ENCODE measurements at regions not wholly inside any gene's neighbourhood (a gene's known extent, or its start where the extent isn't known, plus 50 kb on each side); places are given as distances from the start of the nearest gene placed in this dataset.
"Not testable (repeated sequence)": the region's sequence is repeated elsewhere in the genome, so short reads cannot be mapped to it uniquely, and the experiment has no call there.

GRCh38 chr3:181925841-181926240 lies 214.1 kb downstream of the SOX2 start:
- not testable (repeated sequence) for H3K4me3 Mint-ChIP-seq, H3K36me3 Mint-ChIP-seq

GRCh38 chr3:181929501-181929900 lies 217.8 kb downstream of the SOX2 start:
- H3K4me3 Mint-ChIP-seq: no peak overlapping the region
- H3K9me3 Mint-ChIP-seq: no peaks in the 10 kb centered on the region
- no peak overlapping the region for H3K27ac Mint-ChIP-seq
- peaks cover 23% of the 10 kb centered on the region for H3K4me1 Mint-ChIP-seq
- H3K27me3 Mint-ChIP-seq: no peaks in the 10 kb centered on the region
- no peak for ATAC-seq
- H3K36me3 Mint-ChIP-seq: no peaks in the 10 kb centered on the region

More at GRCh38 chr3:181925841-181926240, 214.1 kb downstream of the SOX2 start:
- not testable (repeated sequence) for H3K9me3 Mint-ChIP-seq, H3K27me3 Mint-ChIP-seq, H3K27ac Mint-ChIP-seq, ATAC-seq
- H3K4me1 Mint-ChIP-seq: peaks cover 24% of the 10 kb centered on the region

- no peak overlapping the region for H3K27ac Mint-ChIP-seq
- H3K4me3 Mint-ChIP-seq: no peak overlapping the region
- H3K27me3 Mint-ChIP-seq: no peaks in the 10 kb centered on the region
- ATAC-seq: peak; percentile 70
- H3K4me1 Mint-ChIP-seq: peaks cover 24% of the 10 kb centered on the region
- H3K9me3 Mint-ChIP-seq: no peaks in the 10 kb centered on the region
- H3K36me3 Mint-ChIP-seq: no peaks in the 10 kb centered on the region
Measured at GRCh38 chr3:181930105-181930504, 218.4 kb downstream of the SOX2 start.

- Mint-ChIP-seq H3K36me3 (no peaks in the 10 kb centered on the region), H3K4me1 (peaks cover 24% of the 10 kb centered on the region)
- peak; percentile 64 for ATAC-seq
Measured at GRCh38 chr3:181932039-181932438, 220.3 kb downstream of the SOX2 start.

GRCh38 chr3:181933052-181933618 lies 221.4 kb downstream of the SOX2 start:
- ATAC-seq: no peak
- no peaks in the 10 kb centered on the region for H3K36me3 Mint-ChIP-seq
- no peaks in the 10 kb centered on the region for H3K9me3 Mint-ChIP-seq
- H3K4me1 Mint-ChIP-seq: peaks cover 24% of the 10 kb centered on the region
- H3K27ac Mint-ChIP-seq: no peak overlapping the region
- H3K4me3 Mint-ChIP-seq: no peak overlapping the region
- no peaks in the 10 kb centered on the region for H3K27me3 Mint-ChIP-seq

More at GRCh38 chr3:181932039-181932438, 220.3 kb downstream of the SOX2 start:
- H3K27ac Mint-ChIP-seq: peak overlapping the region; percentile 63
- H3K9me3 Mint-ChIP-seq: no peaks in the 10 kb centered on the region
- H3K4me3 Mint-ChIP-seq: peak overlapping the region; percentile 4
- H3K27me3 Mint-ChIP-seq: no peaks in the 10 kb centered on the region

- Mint-ChIP-seq H3K27me3 (no peaks in the 10 kb centered on the region), H3K4me1 (peaks cover 24% of the 10 kb centered on the region), H3K4me3 (no peak overlapping the region), H3K9me3 (no peaks in the 10 kb centered on the region), H3K36me3 (no peaks in the 10 kb centered on the region), H3K27ac (no peak overlapping the region)
- no peak for ATAC-seq
Measured at GRCh38 chr3:181935915-181936314, 224.2 kb downstream of the SOX2 start.

GRCh38 chr3:181936774-181937173 lies 225.0 kb downstream of the SOX2 start:
- Mint-ChIP-seq H3K9me3 (no peaks in the 10 kb centered on the region), H3K4me1 (peaks cover 26% of the 10 kb centered on the region), H3K27ac (no peak overlapping the region), H3K4me3 (no peak overlapping the region), H3K27me3 (no peaks in the 10 kb centered on the region), H3K36me3 (no peaks in the 10 kb centered on the region)
- no peak for ATAC-seq

- H3K4me1 Mint-ChIP-seq: peaks cover 11% of the 10 kb centered on the region
- not testable (repeated sequence) for ATAC-seq, H3K4me3 Mint-ChIP-seq, H3K36me3 Mint-ChIP-seq, H3K9me3 Mint-ChIP-seq, H3K27ac Mint-ChIP-seq, H3K27me3 Mint-ChIP-seq
Measured at GRCh38 chr3:181938580-181938979, 226.9 kb downstream of the SOX2 start.

- ATAC-seq: no peak
- H3K36me3 Mint-ChIP-seq: no peaks in the 10 kb centered on the region
- H3K9me3 Mint-ChIP-seq: no peaks in the 10 kb centered on the region
- H3K27me3 Mint-ChIP-seq: no peaks in the 10 kb centered on the region
- no peak overlapping the region for H3K4me3 Mint-ChIP-seq
- no peak overlapping the region for H3K27ac Mint-ChIP-seq
- peaks cover 6% of the 10 kb centered on the region for H3K4me1 Mint-ChIP-seq
Measured at GRCh38 chr3:181940703-181941102, 229.0 kb downstream of the SOX2 start.

GRCh38 chr3:181941250-181941649 lies 229.5 kb downstream of the SOX2 start:
- Mint-ChIP-seq H3K27me3 (no peaks in the 10 kb centered on the region), H3K36me3 (no peaks in the 10 kb centered on the region), H3K27ac (no peak overlapping the region), H3K4me3 (no peak overlapping the region), H3K4me1 (peaks cover 6% of the 10 kb centered on the region), H3K9me3 (no peaks in the 10 kb centered on the region)
- ATAC-seq: no peak

GRCh38 chr3:181943285-181943684 lies 231.6 kb downstream of the SOX2 start:
- H3K27ac Mint-ChIP-seq: no peak overlapping the region
- no peak for ATAC-seq
- H3K4me1 Mint-ChIP-seq: peaks cover 6% of the 10 kb centered on the region
- no peaks in the 10 kb centered on the region for H3K9me3 Mint-ChIP-seq
- no peaks in the 10 kb centered on the region for H3K36me3 Mint-ChIP-seq
- no peaks in the 10 kb centered on the region for H3K27me3 Mint-ChIP-seq
- no peak overlapping the region for H3K4me3 Mint-ChIP-seq

- H3K4me3 Mint-ChIP-seq: no peak overlapping the region
- no peaks in the 10 kb centered on the region for H3K27me3 Mint-ChIP-seq
- H3K9me3 Mint-ChIP-seq: no peaks in the 10 kb centered on the region
- no peak overlapping the region for H3K27ac Mint-ChIP-seq
- H3K4me1 Mint-ChIP-seq: no peaks in the 10 kb centered on the region
- no peak for ATAC-seq
- H3K36me3 Mint-ChIP-seq: no peaks in the 10 kb centered on the region
Measured at GRCh38 chr3:181947606-181948005, 235.9 kb downstream of the SOX2 start.

GRCh38 chr3:181948286-181948685 lies 236.6 kb downstream of the SOX2 start:
- Mint-ChIP-seq H3K9me3 (no peaks in the 10 kb centered on the region), H3K36me3 (no peaks in the 10 kb centered on the region), H3K4me3 (no peak overlapping the region), H3K27ac (no peak overlapping the region), H3K27me3 (no peaks in the 10 kb centered on the region), H3K4me1 (no peaks in the 10 kb centered on the region)
- no peak for ATAC-seq

- ATAC-seq: no peak
- peaks cover 5% of the 10 kb centered on the region for H3K4me1 Mint-ChIP-seq
- no peak overlapping the region for H3K27ac Mint-ChIP-seq
- H3K4me3 Mint-ChIP-seq: no peak overlapping the region
- H3K36me3 Mint-ChIP-seq: no peaks in the 10 kb centered on the region
- no peaks in the 10 kb centered on the region for H3K9me3 Mint-ChIP-seq
- H3K27me3 Mint-ChIP-seq: no peaks in the 10 kb centered on the region
Measured at GRCh38 chr3:181952221-181952620, 240.5 kb downstream of the SOX2 start.

- Mint-ChIP-seq H3K9me3 (no peaks in the 10 kb centered on the region), H3K4me1 (peaks cover 5% of the 10 kb centered on the region), H3K27ac (no peak overlapping the region), H3K36me3 (no peaks in the 10 kb centered on the region), H3K27me3 (no peaks in the 10 kb centered on the region), H3K4me3 (no peak overlapping the region)
- no peak for ATAC-seq
Measured at GRCh38 chr3:181952929-181953328, 241.2 kb downstream of the SOX2 start.

GRCh38 chr3:181955566-181955965 lies 243.8 kb downstream of the SOX2 start:
- Mint-ChIP-seq H3K4me1 (peaks cover 5% of the 10 kb centered on the region), H3K9me3 (no peaks in the 10 kb centered on the region), H3K36me3 (no peaks in the 10 kb centered on the region), H3K27me3 (no peaks in the 10 kb centered on the region), H3K4me3 (no peak overlapping the region), H3K27ac (no peak overlapping the region)
- peak; percentile 34 for ATAC-seq

GRCh38 chr3:181956122-181956521 lies 244.4 kb downstream of the SOX2 start:
- Mint-ChIP-seq H3K27me3 (no peaks in the 10 kb centered on the region), H3K4me3 (no peak overlapping the region), H3K36me3 (no peaks in the 10 kb centered on the region), H3K4me1 (peaks cover 5% of the 10 kb centered on the region), H3K27ac (no peak overlapping the region), H3K9me3 (no peaks in the 10 kb centered on the region)
- peak; percentile 44 for ATAC-seq

Data from stimulated activated memory B cell treated with anti-CD40 and anti-IgM and Interleukin-4, amounts not matched to agents 10 μg/mL and 1 μg/mL and 100 μg/mL, for 72 hours (primary cell).